Coronary artery (tissue), 2 donors: ENCODE measurements at regions not wholly inside any gene's neighbourhood (a gene's known extent, or its start where the extent isn't known, plus 50 kb on each side); places are given as distances from the start of the nearest gene placed in this dataset.

Source experiments
- DNase-seq: peaks from one replicate; pipeline ENCODE4 v3.0.0-alpha.2; 2017; ENCODE audit warnings: low spot score
- H3K27ac ChIP-seq, 2 donors: fragments of 200-600 bp; sonication (generic); one replicate each; pipeline ENCODE4 v1.5.1; 2016 to 2019
- H3K4me3 ChIP-seq: fragments of 200-600 bp; sonication (generic); 2 replicates; pipeline ENCODE4 v1.5.1; 2016; ENCODE audit warnings: mild to moderate bottlenecking, moderate library complexity
- CTCF ChIP-seq: fragments of 200-600 bp; sonication (generic); IDR thresholded peaks from one replicate; pipeline ENCODE4 v1.5.1; 2019; ENCODE audit warnings: antibody characterized with exemption

- Histone ChIP-seq H3K27ac (no peak overlapping the region), H3K4me3 (no peak overlapping the region)
Measured at GRCh38 chr11:70851907-70852306, 400.5 kb downstream of the SHANK2 start.

GRCh38 chr11:70853068-70853769, 399.2 kb downstream of the SHANK2 start:
- Histone ChIP-seq H3K27ac (no peak overlapping the region), H3K4me3 (no peak overlapping the region)
- DNase-seq = no peak
- no peak for TF ChIP-seq CTCF

More at GRCh38 chr11:70851907-70852306, 400.5 kb downstream of the SHANK2 start:
- no peak for DNase-seq
- no peak for TF ChIP-seq CTCF

- no peak for DNase-seq
- no peak overlapping the region for H3K27ac ChIP-seq
- H3K4me3 ChIP-seq = no peak overlapping the region
- TF ChIP-seq CTCF = no peak
Measured at GRCh38 chr11:70853770-70854108, 398.6 kb downstream of the SHANK2 start.

GRCh38 chr11:70854201-70854600, 398.2 kb downstream of the SHANK2 start:
- no peak overlapping the region for H3K4me3 ChIP-seq
- TF ChIP-seq CTCF = no peak
- no peak for DNase-seq
- no peak overlapping the region for H3K27ac ChIP-seq

GRCh38 chr11:70854901-70855556, 397.3 kb downstream of the SHANK2 start:
- TF ChIP-seq CTCF = no peak
- H3K4me3 ChIP-seq = no peak overlapping the region
- DNase-seq = no peak
- no peak overlapping the region for H3K27ac ChIP-seq

- H3K4me3 ChIP-seq = no peak overlapping the region
- no peak for DNase-seq
- no peak for TF ChIP-seq CTCF
- no peak overlapping the region for H3K27ac ChIP-seq
Measured at GRCh38 chr11:70857894-70858293, 394.5 kb downstream of the SHANK2 start.

GRCh38 chr11:70859180-70859579, 393.2 kb downstream of the SHANK2 start:
- DNase-seq = no peak
- no peak for TF ChIP-seq CTCF
- Histone ChIP-seq H3K27ac (no peak overlapping the region), H3K4me3 (no peak overlapping the region)
